GM23248 (cell line): ENCODE measurements at regions not wholly inside any gene's neighbourhood (a gene's known extent, or its start where the extent isn't known, plus 50 kb on each side); places are given as distances from the start of the nearest gene placed in this dataset.

Source experiments
- EZH2 ChIP-seq: fragments of 200-600 bp; sonication (generic); IDR thresholded peaks from 2 replicates; pipeline ENCODE4 v1.6.1; 2018; ENCODE audit warnings: antibody characterized with exemption, mild to moderate bottlenecking; ENCODE audit not compliant: insufficient read depth, poor library complexity, severe bottlenecking
- EZH2phosphoT487 ChIP-seq: fragments of 200-600 bp; sonication (generic); IDR thresholded peaks from 2 replicates; pipeline ENCODE4 v1.6.1; 2018; ENCODE audit warnings: antibody characterized with exemption, moderate library complexity, mild to moderate bottlenecking, low read depth; ENCODE audit not compliant: insufficient read depth

DNA sequence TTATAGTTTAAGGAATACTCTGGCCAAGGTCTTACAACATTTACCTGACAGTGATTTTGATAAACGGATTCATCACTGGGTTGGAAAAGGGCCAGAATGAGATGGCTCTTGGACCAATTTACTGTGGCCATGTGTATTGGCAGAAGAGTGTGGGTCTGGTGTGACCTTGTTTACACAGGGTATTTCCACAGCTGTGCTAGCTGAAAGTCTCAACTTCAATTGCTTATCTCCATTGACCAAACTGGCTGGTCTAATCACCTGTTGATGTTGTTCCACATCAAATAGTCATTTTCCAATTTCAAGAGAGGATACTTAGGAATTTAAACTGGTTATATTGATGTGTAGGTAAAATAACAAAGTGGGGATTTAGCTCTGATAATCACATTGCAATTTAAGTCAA is 501.6 kb upstream of the MAP3K7 start:
- TF ChIP-seq EZH2, result no peak
- no peak for TF ChIP-seq EZH2phosphoT487
